SK-N-SH (cell line): ENCODE measurements at regions not wholly inside any gene's neighbourhood (a gene's known extent, or its start where the extent isn't known, plus 50 kb on each side); places are given as distances from the start of the nearest gene placed in this dataset.

Experiments used
- CTCF ChIA-PET: fragments of 300-600, 350-600 bp; formaldehyde crosslinking; extraction: SDS; loops from one replicate; lab custom pipeline; 2021; lab: Yijun Ruan, JAX
- POLR2A ChIA-PET: fragments of 350-600 bp; sonication (Branson Sonifier 250); formaldehyde crosslinking; extraction: SDS; loops from one replicate; lab custom pipeline; 2020; ENCODE audit warnings: antibody characterized with exemption, inconsistent platforms; lab: Yijun Ruan, JAX
- DNase-seq: peaks from one replicate; pipeline ENCODE4 v3.0.0; 2012
- H2AFZ ChIP-seq: fragments of 200-600 bp; sonication (generic); 2 replicates; pipeline ENCODE4 v1.8.1; 2016; ENCODE audit warnings: antibody characterized with exemption, mild to moderate bottlenecking, low read depth
- H3F3A ChIP-seq: fragments of 200-600 bp; sonication (generic); replicated peaks from 2 replicates; pipeline ENCODE3; 2016; ENCODE audit warnings: antibody characterized with exemption, mild to moderate bottlenecking; ENCODE audit not compliant: insufficient read depth
- H3K27ac ChIP-seq, 2 experiments: fragments of 200-500 bp in 1 of 2; fragments of 200-600 bp in 1 of 2; sonication (Bioruptor generic) in 1 of 2; sonication (generic), shearing (Covaris generic) in 1 of 2; 2 replicates each; pipeline versions ENCODE4 v1.5.1 to v1.6.1; 2014 to 2016; ENCODE audit warnings: low read depth in 2 of 2, inconsistent platforms in 1 of 2, low read length in 1 of 2, mild to moderate bottlenecking in 1 of 2, mixed read lengths in 1 of 2
- H3K27me3 ChIP-seq: fragments of 200-600 bp; sonication (generic), shearing (Covaris generic); 2 replicates; pipeline ENCODE4 v1.6.1; 2016; ENCODE audit warnings: mixed run types; ENCODE audit not compliant: insufficient read depth
- H3K36me3 ChIP-seq, 2 experiments: fragments of 200-500 bp in 1 of 2; fragments of 200-600 bp in 1 of 2; sonication (Bioruptor generic) in 1 of 2; sonication (generic) in 1 of 2; replicated peaks in 1 of 2; 2 replicates each; pipeline versions ENCODE3 to v1.5.1; 2014 to 2016; ENCODE audit warnings: low read length in 1 of 2, mild to moderate bottlenecking in 1 of 2; ENCODE audit not compliant: insufficient read depth in 2 of 2, control insufficient read depth in 1 of 2
- H3K4me1 ChIP-seq, 2 experiments: fragments of 200-500 bp in 1 of 2; fragments of 200-600 bp in 1 of 2; sonication (Bioruptor generic) in 1 of 2; sonication (generic), shearing (Covaris generic) in 1 of 2; 2 replicates each; pipeline versions ENCODE4 v1.5.1 to v1.6.1; 2014 to 2016; ENCODE audit warnings: low read depth in 1 of 2, low read length in 1 of 2, mixed run types in 1 of 2; ENCODE audit not compliant: insufficient read depth in 2 of 2, control insufficient read depth in 1 of 2
- H3K4me2 ChIP-seq: fragments of 200-600 bp; sonication (generic), shearing (Covaris generic); 2 replicates; pipeline ENCODE4 v1.6.1; 2017; ENCODE audit warnings: mixed run types
- H3K4me3 ChIP-seq, 2 experiments: fragments of 200-500 bp in 1 of 2; fragments of 200-600 bp in 1 of 2; sonication (Bioruptor generic) in 1 of 2; sonication (generic), shearing (Covaris generic) in 1 of 2; 2 replicates each; pipeline versions ENCODE4 v1.5.1 to v1.8.1; 2014 to 2016; ENCODE audit warnings: low read depth in 2 of 2, inconsistent platforms in 1 of 2, low read length in 1 of 2, mild to moderate bottlenecking in 1 of 2, mixed read lengths in 1 of 2, moderate library complexity in 1 of 2
- H3K79me2 ChIP-seq: fragments of 200-600 bp; sonication (generic); 2 replicates; pipeline ENCODE4 v1.8.1; 2017; ENCODE audit warnings: mild to moderate bottlenecking; ENCODE audit not compliant: insufficient read depth
- H3K9ac ChIP-seq: fragments of 200-600 bp; sonication (generic); 2 replicates; pipeline ENCODE4 v1.6.1; 2017; ENCODE audit warnings: mixed run types
- H3K9me2 ChIP-seq: fragments of 200-600 bp; sonication (generic); 2 replicates; pipeline ENCODE4 v1.6.1; 2017; ENCODE audit warnings: mixed run types
- H3K9me3 ChIP-seq: fragments of 200-600 bp; sonication (generic); 2 replicates; pipeline ENCODE4 v1.6.1; 2017; ENCODE audit warnings: mixed run types, mild to moderate bottlenecking, moderate library complexity
- H4K20me1 ChIP-seq: fragments of 200-600 bp; sonication (generic); 2 replicates; pipeline ENCODE4 v1.6.1; 2017; ENCODE audit warnings: mild to moderate bottlenecking, mixed run types; ENCODE audit not compliant: insufficient read depth
- CTCF ChIP-seq: fragments of 200-600 bp; sonication (generic); IDR thresholded peaks from 2 replicates; pipeline ENCODE4 v1.6.1; 2017; ENCODE audit warnings: antibody characterized with exemption, mild to moderate bottlenecking, moderate library complexity
- EP300 ChIP-seq, 2 experiments: IDR thresholded peaks; 2 replicates each; pipeline versions ENCODE4 v1.4.0 to v1.6.1; 2012; ENCODE audit warnings: borderline replicate concordance in 1 of 2, low read depth in 1 of 2, low read length in 1 of 2
- EZH2phosphoT487 ChIP-seq: fragments of 200-600 bp; sonication (generic); IDR thresholded peaks from 2 replicates; pipeline ENCODE4 v1.6.1; 2017; ENCODE audit warnings: low read depth, mixed run types, mild to moderate bottlenecking, antibody characterized with exemption, moderate library complexity, borderline replicate concordance
- FOSL2 ChIP-seq: IDR thresholded peaks from 2 replicates; pipeline ENCODE4 v1.4.0; 2012; ENCODE audit warnings: low read depth, mild to moderate bottlenecking, moderate library complexity, borderline replicate concordance
- FOXJ3 ChIP-seq: sonication (generic); formaldehyde crosslinking; IDR thresholded peaks from 2 replicates; pipeline ENCODE4 v1.5.1; 2020; ENCODE audit warnings: mild to moderate bottlenecking, missing genetic modification reagents
- FOXM1 ChIP-seq: IDR thresholded peaks from 2 replicates; pipeline ENCODE4 v1.4.0; 2012; ENCODE audit warnings: low read depth, mild to moderate bottlenecking
- GATA2 ChIP-seq: sonication (generic); formaldehyde crosslinking; IDR thresholded peaks from 2 replicates; pipeline ENCODE4 v1.5.0; 2020; ENCODE audit warnings: mild to moderate bottlenecking, missing genetic modification reagents
- IRF3 ChIP-seq: fragments of 150-350 bp; IDR thresholded peaks from 2 replicates; pipeline ENCODE4 v1.6.1; 2016; ENCODE audit warnings: mild to moderate bottlenecking, low read depth, low read length
- MAX ChIP-seq: IDR thresholded peaks from 2 replicates; pipeline ENCODE4 v1.4.0; 2012; ENCODE audit warnings: low read depth
- MXI1 ChIP-seq: IDR thresholded peaks from 2 replicates; pipeline ENCODE4 v1.6.1; 2012; ENCODE audit warnings: mild to moderate bottlenecking, low read depth, low read length, improper control_type of control experiment
- NFIC ChIP-seq: IDR thresholded peaks from 2 replicates; pipeline ENCODE4 v1.4.0; 2012; ENCODE audit warnings: borderline replicate concordance
- PBX3 ChIP-seq: IDR thresholded peaks from 2 replicates; pipeline ENCODE4; 2012
- SIN3A ChIP-seq: IDR thresholded peaks from 2 replicates; pipeline ENCODE4 v1.6.1; 2012; ENCODE audit warnings: low read depth, mild to moderate bottlenecking, low read length, moderate library complexity, borderline replicate concordance
- TAF1 ChIP-seq: IDR thresholded peaks from 2 replicates; pipeline ENCODE4 v1.6.1; 2012; ENCODE audit warnings: low read depth, mild to moderate bottlenecking, low read length, moderate library complexity, borderline replicate concordance
- USF1 ChIP-seq: IDR thresholded peaks from 2 replicates; pipeline ENCODE4 v1.4.0; 2012; ENCODE audit warnings: low read depth, borderline replicate concordance
- USF2 ChIP-seq: fragments of 150-350 bp; IDR thresholded peaks from 2 replicates; pipeline ENCODE4 v1.6.1; 2017; ENCODE audit warnings: antibody characterized with exemption, low read length, low read depth, borderline replicate concordance
- ZBTB33 ChIP-seq: IDR thresholded peaks from 2 replicates; pipeline ENCODE4 v1.4.0; 2012; ENCODE audit warnings: low read depth, borderline replicate concordance
- WGBS: methylation state at CpG from one replicate; pipeline ENCODE4 v1.1.6; 2017; ENCODE audit warnings: low lambda C conversion rate; 5-methylcytosine and 5-hydroxymethylcytosine counted together

GRCh38 chr11:82634091-82634490 is 99.6 kb downstream of the FAM181B start (continued):
- TF ChIP-seq USF2 (no peak), IRF3 (no peak), USF1 (no peak), ZBTB33 (no peak), NFIC (no peak), FOXJ3 (CRISPR knock-in tag) (no peak), FOSL2 (no peak), SIN3A (no peak), MXI1 (no peak), EP300 (IDR thresholded peaks at IDR 0.05; ENCODE audit: borderline replicate concordance in 1 of 2, low read depth in 1 of 2, low read length in 1 of 2) (no peak), FOXM1 (no peak)

- Histone ChIP-seq H3K36me3 (no peaks in the 10 kb centered on the region), H3K4me3 (no peak overlapping the region), H3K9ac (no peak overlapping the region), H3K79me2 (no peaks in the 10 kb centered on the region), H3F3A (no peaks in the 10 kb centered on the region), H3K27ac (no peak overlapping the region), H3K4me1 (no peaks in the 10 kb centered on the region), H4K20me1 (no peaks in the 10 kb centered on the region), H3K4me2 (no peak overlapping the region), H2AFZ (no peak overlapping the region), H3K9me2 (no peaks in the 10 kb centered on the region), H3K27me3 (no peaks in the 10 kb centered on the region), H3K9me3 (no peaks in the 10 kb centered on the region)
- POLR2A ChIA-PET, result no interaction called here
- WGBS, result 9% methylated on average over 4 of the region's 4 CpGs
- no peak for DNase-seq
- CTCF ChIA-PET, result no interaction called here
- TF ChIP-seq EP300 (IDR thresholded peaks at IDR 0.05; ENCODE audit: borderline replicate concordance in 1 of 2, low read depth in 1 of 2, low read length in 1 of 2) (no peak), MAX (no peak), SIN3A (no peak), IRF3 (no peak), GATA2 (CRISPR knock-in tag) (no peak), USF2 (no peak), EZH2phosphoT487 (no peak), FOXM1 (no peak), CTCF (no peak), TAF1 (no peak), PBX3 (no peak)
Observed at GRCh38 chr11:82631722-82632630, 101.7 kb downstream of the FAM181B start.
